ENCODE measurements at regions not wholly inside any gene's neighbourhood (a gene's known extent, or its start where the extent isn't known, plus 50 kb on each side); places are given as distances from the start of the nearest gene placed in this dataset.

- intact Hi-C loops (cut with DNase I): no loop called here
- DNase-seq: no peak
Observed at GRCh38 chr1:67948151-67949080, 102.0 kb downstream of the DIRAS3 start.

DNA sequence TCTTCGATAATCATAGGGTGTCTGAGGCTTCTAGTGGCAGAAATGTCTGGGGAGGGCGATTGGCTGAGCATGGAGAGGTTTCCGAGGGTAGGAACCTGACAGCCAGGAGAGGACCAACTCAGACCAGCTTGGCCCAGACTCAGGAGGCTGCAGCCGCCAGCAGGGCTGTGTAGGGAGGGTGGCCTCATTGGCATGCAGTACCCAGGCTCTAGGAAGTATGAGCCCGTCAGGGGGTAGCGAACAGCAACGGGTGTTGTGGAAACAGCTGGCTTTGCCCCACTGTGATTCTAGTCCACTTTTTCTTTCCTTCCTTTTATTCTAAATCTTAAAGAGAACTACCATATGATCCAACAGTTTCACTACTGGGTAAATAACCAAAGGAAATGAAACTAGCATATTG, 103.3 kb downstream of the DIRAS3 start:
- intact Hi-C loops (cut with DNase I): no loop called here
- peak in 5 of 10 donors; percentile 12 to 76 (median 61) for DNase-seq

DNA sequence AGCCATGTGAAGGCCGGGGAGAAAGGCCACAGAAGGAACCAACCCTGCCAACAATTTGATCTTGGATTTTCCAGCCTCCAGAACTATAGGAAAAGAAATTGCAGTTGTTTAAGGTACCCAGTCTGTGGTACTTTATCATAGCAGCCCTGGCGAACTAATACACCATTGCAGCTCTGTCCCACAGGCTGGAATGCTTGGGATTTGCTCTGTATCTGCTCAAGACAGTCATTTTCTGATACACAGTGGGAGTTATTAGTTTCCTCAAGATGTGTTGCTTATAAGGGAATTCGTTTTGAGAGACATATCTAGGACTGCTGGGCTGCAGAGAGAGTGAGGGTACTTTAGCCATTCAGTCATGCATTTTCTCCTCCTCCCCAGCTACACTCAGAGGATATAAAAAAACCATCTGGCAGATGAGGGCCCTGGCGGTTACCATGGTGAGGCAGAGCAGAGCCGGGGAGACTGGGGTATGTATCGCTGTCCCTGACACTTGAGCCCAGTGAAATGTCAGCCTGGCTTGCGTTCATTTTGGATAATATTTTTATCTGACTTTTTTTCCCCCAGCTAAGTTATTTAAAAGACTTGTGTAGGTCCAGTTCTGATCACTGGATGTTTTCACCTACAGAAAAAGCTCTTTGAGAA, 104.6 kb downstream of the DIRAS3 start:
- peak in 4 of 10 donors; percentile 10 to 67 (median 34) for DNase-seq
- intact Hi-C loops (cut with DNase I): no loop called here

GRCh38 chr1:67942274-67942673, 108.2 kb downstream of the DIRAS3 start:
- intact Hi-C loops (cut with DNase I): no loop called here

DNA sequence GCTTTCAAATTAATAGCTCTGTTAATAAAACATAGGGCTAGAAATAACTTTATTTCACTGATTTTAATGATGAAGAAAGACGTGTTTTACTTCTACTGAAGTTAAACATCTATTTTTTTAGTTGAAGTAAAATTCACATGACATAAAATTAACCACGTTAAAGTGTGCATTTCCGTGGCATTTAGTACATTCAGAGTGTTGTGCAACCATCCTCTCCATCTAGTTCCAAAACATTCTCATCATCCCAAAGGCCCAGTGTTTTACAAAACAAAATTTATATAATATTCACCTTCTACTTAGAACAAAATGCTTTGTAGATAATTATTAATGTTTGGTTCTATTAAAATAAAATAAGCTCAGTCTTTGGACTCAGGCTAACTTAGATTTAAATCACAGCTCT, 108.5 kb upstream of the GNG12 start:
- intact Hi-C loops (cut with DNase I): no loop called here

More at GRCh38 chr1:67942274-67942673, 108.2 kb downstream of the DIRAS3 start:
- no peak for DNase-seq

DNA sequence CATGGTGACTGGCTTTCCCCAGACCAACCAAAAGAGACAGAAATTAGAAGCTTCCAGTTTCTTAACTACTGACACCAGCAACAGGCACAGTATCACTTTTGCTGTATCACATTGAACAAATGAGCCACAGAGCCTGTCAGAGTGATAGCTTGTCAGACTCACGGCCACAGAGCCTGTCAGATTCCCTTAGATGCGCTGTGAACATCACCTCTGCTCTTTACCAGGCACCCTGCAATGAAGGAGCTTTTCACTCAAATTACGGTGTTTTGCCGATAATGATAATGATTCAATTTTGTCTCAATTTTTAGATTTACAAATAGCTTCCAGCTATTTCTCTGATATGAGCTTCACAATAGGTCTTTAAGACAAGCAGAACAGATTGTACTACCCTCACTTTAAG, 107.9 kb upstream of the GNG12 start:
- no peak for DNase-seq

More for the DNA sequence above, 108.5 kb upstream of the GNG12 start:
- no peak for DNase-seq

DNA sequence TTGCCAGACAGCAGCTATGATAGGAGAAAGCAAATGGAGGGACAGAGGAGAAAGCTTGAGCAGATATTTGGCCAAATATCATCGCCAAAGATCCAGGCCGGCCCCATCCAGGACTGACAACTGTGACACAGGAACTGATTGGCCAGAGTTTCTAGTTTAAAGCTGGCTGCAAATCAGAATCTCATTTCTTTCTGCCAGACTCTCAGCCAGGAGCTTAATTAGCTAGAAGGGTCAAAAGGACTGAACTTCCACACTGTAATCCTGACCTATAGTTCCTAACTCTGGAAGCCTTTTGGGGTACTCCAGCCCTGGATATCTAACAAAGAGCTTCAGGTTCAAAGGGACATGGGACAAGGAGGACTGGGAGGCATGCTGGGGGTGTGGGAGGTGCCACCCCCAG, 106.7 kb upstream of the GNG12 start:
- intact Hi-C loops (cut with DNase I): no loop called here
- DNase-seq: no peak

More for the DNA sequence above, 107.9 kb upstream of the GNG12 start:
- intact Hi-C loops (cut with DNase I): no loop called here

GRCh38 chr1:67939186-67939743, 106.0 kb upstream of the GNG12 start:
- no peak for DNase-seq
- intact Hi-C loops (cut with DNase I): no loop called here

DNA sequence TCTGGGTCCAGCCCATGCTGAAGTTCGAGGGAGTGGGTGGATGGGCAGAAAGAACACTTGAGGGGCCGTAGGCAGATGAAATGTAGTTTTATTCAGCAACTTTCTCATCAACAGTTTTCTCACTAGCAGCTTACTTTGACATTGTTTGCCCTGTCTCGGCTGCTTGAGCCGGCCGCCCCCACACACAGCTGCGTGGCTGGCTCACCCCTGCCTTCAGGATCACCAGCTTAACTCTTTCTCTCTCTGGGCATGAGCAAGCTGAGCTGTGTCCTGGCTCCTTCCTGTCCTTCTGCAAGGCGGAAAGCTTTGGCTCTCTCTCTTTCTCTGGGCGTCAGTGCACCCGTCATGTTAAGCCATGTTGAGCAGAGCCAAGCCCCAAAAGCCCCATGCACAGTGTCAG, 104.4 kb upstream of the GNG12 start:
- intact Hi-C loops (cut with DNase I): no loop called here
- no peak for DNase-seq

DNA sequence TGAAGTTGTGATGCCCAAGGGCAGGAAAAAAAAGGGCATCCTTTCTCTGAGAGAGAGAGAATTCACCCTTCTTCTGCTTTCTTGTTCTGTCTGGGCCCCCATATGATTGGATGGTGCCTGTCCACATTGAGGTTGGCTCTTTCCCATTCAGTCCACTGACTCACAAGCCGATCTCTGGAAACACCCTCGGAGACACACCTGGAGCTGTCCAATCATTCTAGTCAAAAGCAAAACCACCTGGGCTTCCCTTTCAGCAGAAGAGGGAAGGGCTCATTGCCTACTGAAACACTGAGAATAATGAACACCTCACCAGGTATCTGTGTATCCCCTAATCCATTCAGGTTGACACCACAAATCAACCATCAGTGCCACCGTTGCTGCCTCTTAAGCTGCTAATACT, 103.7 kb upstream of the GNG12 start:
- intact Hi-C loops (cut with DNase I): no loop called here
- no peak for DNase-seq

DNA sequence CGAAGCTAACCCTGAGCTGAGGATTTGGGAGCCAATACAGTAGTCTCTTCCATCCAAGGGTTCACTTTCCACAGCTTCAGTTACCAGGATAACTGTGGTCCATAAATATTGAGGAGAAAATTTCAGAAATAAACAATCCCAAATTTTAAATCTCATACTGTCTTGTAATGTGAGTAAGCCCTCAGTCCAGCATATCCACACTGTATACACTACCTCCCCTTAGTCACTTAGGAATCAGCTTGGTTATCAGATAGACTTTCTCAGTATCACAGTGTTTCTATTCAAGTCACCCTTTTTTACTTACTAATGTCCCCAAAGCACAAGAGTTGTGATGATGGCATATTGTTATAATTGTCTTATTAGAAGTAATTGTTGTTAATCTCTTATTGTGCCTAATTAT, 102.3 kb upstream of the GNG12 start:
- no peak for DNase-seq
- intact Hi-C loops (cut with DNase I): no loop called here

- DNase-seq: no peak
- intact Hi-C loops (cut with DNase I): no loop called here
Observed at GRCh38 chr1:67931198-67931597, 97.9 kb upstream of the GNG12 start.

GRCh38 chr1:67923074-67923473, 89.8 kb upstream of the GNG12 start:
- no peak for DNase-seq
- intact Hi-C loops (cut with DNase I): no loop called here

DNA sequence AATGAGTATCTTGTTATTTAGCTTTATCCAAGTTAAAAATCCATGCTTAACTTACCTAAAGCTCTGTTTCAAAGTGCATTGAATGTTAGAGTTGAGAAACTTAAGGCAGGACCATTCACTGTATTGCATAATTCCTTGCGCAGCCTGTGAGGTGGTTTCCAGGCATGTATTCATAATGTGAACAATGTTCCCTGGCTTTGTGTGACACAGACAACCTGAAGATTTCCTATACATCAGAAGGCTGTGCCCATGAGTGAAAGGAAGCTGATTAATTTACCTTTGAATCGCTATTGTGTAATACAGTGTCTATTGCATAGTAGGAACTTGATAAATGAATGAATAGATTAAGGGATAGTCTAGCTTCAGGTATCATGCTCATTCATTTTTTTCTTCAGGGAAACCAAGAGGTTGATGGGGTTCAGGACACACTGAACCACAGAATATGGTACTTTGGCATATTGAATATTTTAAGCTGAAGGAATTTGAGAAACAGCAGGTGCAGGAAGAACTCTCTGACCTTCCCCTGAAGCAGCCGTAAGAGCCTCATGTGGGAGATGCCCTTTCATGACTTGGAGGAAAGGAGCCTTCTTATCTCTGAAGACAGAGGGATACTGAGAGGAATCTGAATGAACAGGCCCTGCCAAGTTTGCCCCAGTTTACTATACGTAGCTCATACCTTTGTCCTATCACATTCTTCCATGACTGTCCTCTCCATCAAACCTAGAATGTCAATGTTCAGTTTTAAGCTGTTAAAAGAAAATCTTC, 88.6 kb upstream of the GNG12 start:
- no peak for DNase-seq
- intact Hi-C loops (cut with DNase I): no loop called here

DNA sequence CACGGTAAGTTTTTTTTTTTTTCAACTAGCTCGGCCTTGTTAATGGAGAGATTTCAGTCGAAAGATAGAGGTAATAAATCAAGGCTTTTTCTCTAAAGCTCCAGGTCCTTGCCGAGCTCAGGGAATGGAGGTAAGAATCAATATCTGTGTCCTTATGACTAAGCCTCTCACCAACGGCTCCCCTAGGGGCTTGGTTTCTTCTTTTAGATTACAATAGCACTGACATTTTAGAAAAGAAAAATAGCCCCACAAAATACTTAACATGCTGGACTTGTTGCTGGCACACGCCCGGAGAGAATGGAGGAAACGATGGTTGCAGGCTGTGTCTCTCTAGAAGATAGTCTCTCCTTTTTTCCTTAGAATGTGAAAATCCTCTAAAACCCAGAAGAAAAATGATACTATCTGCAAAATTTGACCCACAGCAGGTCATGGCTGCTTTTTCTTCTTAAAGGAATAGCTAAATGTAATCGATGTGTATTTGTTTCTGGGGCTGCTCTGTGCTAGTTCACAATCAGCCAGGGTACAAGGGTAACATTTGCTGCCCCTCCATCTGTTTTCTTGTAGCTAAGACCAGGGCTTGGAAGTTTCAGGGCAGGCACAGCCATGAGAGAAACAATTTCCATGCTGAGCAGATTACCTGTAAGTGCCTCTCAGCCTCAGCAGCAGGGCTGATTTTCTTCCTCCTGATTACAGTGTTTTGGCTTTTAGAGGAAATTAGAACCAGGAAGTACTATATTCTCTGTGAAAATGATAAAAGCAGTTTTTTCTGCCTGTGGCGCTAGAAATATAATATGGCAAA, 86.2 kb upstream of the GNG12 start:
- no peak for DNase-seq
- intact Hi-C loops (cut with DNase I): no loop called here

DNA sequence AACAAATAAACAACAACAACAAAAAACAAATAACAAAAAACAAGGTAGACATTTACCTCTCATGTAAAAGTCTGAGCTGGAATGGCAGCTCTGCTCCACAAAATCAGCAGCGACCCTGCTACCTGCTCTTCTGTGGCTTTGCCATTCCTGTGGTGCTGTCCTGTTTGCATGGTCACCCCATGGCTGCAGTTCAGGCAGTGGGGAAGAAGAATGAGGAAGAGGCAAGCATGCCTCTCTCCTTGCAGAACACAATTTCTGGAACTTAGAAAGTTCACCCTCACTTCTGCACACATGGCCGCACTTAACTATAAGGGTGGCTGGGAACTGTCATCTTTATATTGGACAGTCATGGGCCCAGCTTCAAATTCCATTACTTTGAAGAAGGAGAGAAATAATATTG, 84.8 kb upstream of the GNG12 start:
- intact Hi-C loops (cut with DNase I): no loop called here
- DNase-seq: no peak

- intact Hi-C loops (cut with DNase I): no loop called here
Observed at GRCh38 chr1:67917006-67917405, 83.7 kb upstream of the GNG12 start.

GRCh38 chr1:67916140-67916886, 83.0 kb upstream of the GNG12 start:
- intact Hi-C loops (cut with DNase I): no loop called here
- no peak for DNase-seq

More at GRCh38 chr1:67917006-67917405, 83.7 kb upstream of the GNG12 start:
- DNase-seq: no peak

GRCh38 chr1:67909776-67910175, 76.5 kb upstream of the GNG12 start:
- intact Hi-C loops (cut with DNase I): no loop called here
- no peak for DNase-seq

All from posterior cingulate gyrus (tissue), 11 donors.